Chondrocyte (in vitro differentiated cells): ENCODE measurements at regions not wholly inside any gene's neighbourhood (a gene's known extent, or its start where the extent isn't known, plus 50 kb on each side); places are given as distances from the start of the nearest gene placed in this dataset.

Experiments used
- DNase-seq: peaks from one replicate; pipeline ENCODE4 v3.0.0; 2021; ENCODE audit warnings: mixed read lengths, low spot score
- H3K27ac Mint-ChIP-seq: one replicate; pipeline ENCODE4 v1.8.0; 2021; ENCODE audit warnings: mild to moderate bottlenecking, moderate library complexity, mixed read lengths; ENCODE audit not compliant: unreplicated experiment
- H3K27me3 Mint-ChIP-seq: 2 replicates; pipeline ENCODE4 v1.8.0; 2021; ENCODE audit warnings: low read depth, mixed read lengths
- H3K36me3 Mint-ChIP-seq: 2 replicates; pipeline ENCODE4 v1.8.0; 2021; ENCODE audit warnings: low read depth, mixed read lengths
- H3K4me1 Mint-ChIP-seq: 2 replicates; pipeline ENCODE4 v1.8.0; 2021; ENCODE audit warnings: low read depth, mild to moderate bottlenecking, mixed read lengths
- H3K4me3 Mint-ChIP-seq: one replicate; pipeline ENCODE4 v1.8.0; 2021; ENCODE audit warnings: mild to moderate bottlenecking, moderate library complexity, mixed read lengths; ENCODE audit not compliant: unreplicated experiment
- H3K9me3 Mint-ChIP-seq: 2 replicates; pipeline ENCODE4 v1.8.0; 2021; ENCODE audit warnings: low read depth, mixed read lengths
- CTCF ChIP-seq: fragments of 200-600 bp; sonication (generic); IDR thresholded peaks from 2 replicates; pipeline ENCODE4 v1.5.0; 2021; ENCODE audit warnings: antibody characterized with exemption, mild to moderate bottlenecking, moderate library complexity

- no peaks in the 10 kb centered on the region for H3K36me3 Mint-ChIP-seq
- no peak for DNase-seq
- no peak overlapping the region for H3K27ac Mint-ChIP-seq
- H3K4me3 Mint-ChIP-seq: no peak overlapping the region
- no peak for TF ChIP-seq CTCF
- no peaks in the 10 kb centered on the region for H3K9me3 Mint-ChIP-seq
- H3K27me3 Mint-ChIP-seq: no peaks in the 10 kb centered on the region
- peaks cover 37% of the 10 kb centered on the region for H3K4me1 Mint-ChIP-seq
Measured at GRCh38 chr15:93362203-93362602, 273.2 kb upstream of the RGMA start.

GRCh38 chr15:93361703-93362102 is 272.7 kb upstream of the RGMA start:
- Mint-ChIP-seq H3K4me1 (peaks cover 37% of the 10 kb centered on the region), H3K4me3 (no peak overlapping the region), H3K36me3 (no peaks in the 10 kb centered on the region), H3K9me3 (no peaks in the 10 kb centered on the region), H3K27ac (no peak overlapping the region), H3K27me3 (no peaks in the 10 kb centered on the region)
- no peak for TF ChIP-seq CTCF
- DNase-seq: no peak

GRCh38 chr15:93360976-93361375 is 272.0 kb upstream of the RGMA start:
- no peak for DNase-seq
- no peak overlapping the region for H3K4me3 Mint-ChIP-seq
- H3K27me3 Mint-ChIP-seq: no peaks in the 10 kb centered on the region
- H3K27ac Mint-ChIP-seq: no peak overlapping the region
- TF ChIP-seq CTCF: no peak
- no peaks in the 10 kb centered on the region for H3K36me3 Mint-ChIP-seq
- H3K9me3 Mint-ChIP-seq: no peaks in the 10 kb centered on the region
- H3K4me1 Mint-ChIP-seq: peaks cover 37% of the 10 kb centered on the region

- DNase-seq: no peak
- H3K27ac Mint-ChIP-seq: peak overlapping the region; percentile 89
- H3K4me1 Mint-ChIP-seq: peaks cover 37% of the 10 kb centered on the region
- peaks cover under 1% of the 10 kb centered on the region for H3K9me3 Mint-ChIP-seq
- H3K36me3 Mint-ChIP-seq: no peaks in the 10 kb centered on the region
- H3K4me3 Mint-ChIP-seq: no peak overlapping the region
- H3K27me3 Mint-ChIP-seq: no peaks in the 10 kb centered on the region
- TF ChIP-seq CTCF: no peak
Measured at GRCh38 chr15:93360318-93360717, 271.3 kb upstream of the RGMA start.

- H3K9me3 Mint-ChIP-seq: peaks cover 4% of the 10 kb centered on the region
Measured at GRCh38 chr15:93359425-93360131, 270.6 kb upstream of the RGMA start.

More at GRCh38 chr15:93359425-93360131, 270.6 kb upstream of the RGMA start:
- no peak for DNase-seq
- Mint-ChIP-seq H3K4me1 (peaks cover 37% of the 10 kb centered on the region), H3K4me3 (no peak overlapping the region), H3K27me3 (no peaks in the 10 kb centered on the region), H3K27ac (peak overlapping the region; percentile 89), H3K36me3 (no peaks in the 10 kb centered on the region)
- no peak for TF ChIP-seq CTCF
